SK-N-MC (cell line): ENCODE measurements at regions not wholly inside any gene's neighbourhood (a gene's known extent, or its start where the extent isn't known, plus 50 kb on each side); places are given as distances from the start of the nearest gene placed in this dataset.
"Not testable (repeated sequence)": the region's sequence is repeated elsewhere in the genome, so short reads cannot be mapped to it uniquely, and the experiment has no call there.

Source experiments
- DNase-seq: peaks from one replicate; pipeline ENCODE4 v3.0.0-alpha.2; 2011; ENCODE audit warnings: low read depth, low spot score
- H3K27ac ChIP-seq: fragments of 200-600 bp; sonication (generic); 2 replicates; pipeline ENCODE4 v1.5.1; 2016; ENCODE audit warnings: mixed run types
- H3K36me3 ChIP-seq: fragments of 200-600 bp; sonication (generic); 2 replicates; pipeline ENCODE4 v1.6.1; 2017; ENCODE audit warnings: antibody characterized with exemption, low read length, mixed read lengths; ENCODE audit not compliant: insufficient read depth
- H3K4me3 ChIP-seq: fragments of 200-600 bp; sonication (generic); 2 replicates; pipeline ENCODE4 v1.5.1; 2016
- H3K9ac ChIP-seq: fragments of 200-600 bp; sonication (generic); 2 replicates; pipeline ENCODE4 v1.8.0; 2017; ENCODE audit warnings: mixed run types, mixed read lengths; ENCODE audit not compliant: insufficient read length
- H3K9me3 ChIP-seq: fragments of 200-600 bp; sonication (generic); 2 replicates; pipeline ENCODE4 v1.6.1; 2017; ENCODE audit warnings: low read depth, mild to moderate bottlenecking, antibody characterized with exemption, low read length, moderate library complexity, mixed read lengths
- EZH2 ChIP-seq: fragments of 200-600 bp; sonication (generic); IDR thresholded peaks from one replicate; pipeline ENCODE4 v1.6.1; 2017; ENCODE audit warnings: antibody characterized with exemption
- FOXP2 ChIP-seq: optimal IDR thresholded peaks from 2 replicates; pipeline ENCODE3; 2011; ENCODE audit warnings: mild to moderate bottlenecking, moderate library complexity; ENCODE audit not compliant: insufficient read depth; ENCODE audit errors: extremely low read length, control extremely low read depth
- POLR2AphosphoS5 ChIP-seq: IDR thresholded peaks from 2 replicates; pipeline ENCODE4 v1.6.1; 2012; ENCODE audit warnings: mild to moderate bottlenecking, low read depth, low read length, borderline replicate concordance

DNA sequence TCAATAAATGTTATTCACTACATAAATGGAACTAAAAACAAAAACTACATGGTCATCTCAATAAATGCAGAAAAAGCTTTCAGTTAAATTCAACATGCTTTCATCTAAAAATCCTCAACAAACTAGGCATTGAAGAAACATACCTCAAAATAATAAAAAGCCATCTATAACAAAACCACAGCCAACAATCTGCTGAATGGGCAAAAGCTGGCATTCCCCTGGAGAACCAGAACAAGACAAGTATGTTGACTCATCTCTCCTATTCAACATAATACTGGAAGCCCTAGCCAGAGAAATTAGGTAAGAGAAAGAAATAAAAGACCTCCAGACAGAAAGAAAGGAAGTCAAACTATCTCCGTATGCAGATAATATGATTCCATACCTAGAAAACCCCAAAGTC is 759.9 kb downstream of the EPHA3 start:
- Histone ChIP-seq H3K9me3 (no peaks in the 10 kb centered on the region), H3K4me3 (no peak overlapping the region), H3K9ac (no peak overlapping the region), H3K27ac (no peak overlapping the region), H3K36me3 (no peaks in the 10 kb centered on the region)
- no peak for TF ChIP-seq EZH2
- no peak for TF ChIP-seq FOXP2
- TF ChIP-seq POLR2AphosphoS5 = no peak
- peak; percentile 52 for DNase-seq

DNA sequence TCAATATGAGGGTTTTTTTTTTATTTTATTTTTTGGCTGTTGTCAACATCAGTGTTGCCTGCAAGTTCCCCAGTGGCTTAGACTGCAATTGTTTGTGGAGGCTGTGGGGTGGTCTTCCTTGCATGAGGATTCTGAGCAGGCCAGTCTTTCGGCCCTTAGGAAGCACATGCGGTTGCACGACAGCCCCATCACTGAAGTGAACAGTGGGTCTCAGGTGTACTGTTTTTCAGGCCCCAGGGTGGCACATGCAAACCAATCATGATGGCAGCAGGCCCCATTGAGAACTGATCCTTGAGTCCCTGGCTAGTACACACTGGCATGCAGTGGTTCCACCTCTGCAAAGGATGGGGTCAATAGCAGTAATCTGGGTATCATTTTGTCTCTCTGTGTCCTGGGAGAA is 768.7 kb downstream of the EPHA3 start:
- no peak for TF ChIP-seq POLR2AphosphoS5
- H3K9ac ChIP-seq = no peak overlapping the region
- no peak overlapping the region for H3K4me3 ChIP-seq
- H3K36me3 ChIP-seq = no peaks in the 10 kb centered on the region
- H3K9me3 ChIP-seq = no peaks in the 10 kb centered on the region
- no peak for DNase-seq
- H3K27ac ChIP-seq = no peak overlapping the region

DNA sequence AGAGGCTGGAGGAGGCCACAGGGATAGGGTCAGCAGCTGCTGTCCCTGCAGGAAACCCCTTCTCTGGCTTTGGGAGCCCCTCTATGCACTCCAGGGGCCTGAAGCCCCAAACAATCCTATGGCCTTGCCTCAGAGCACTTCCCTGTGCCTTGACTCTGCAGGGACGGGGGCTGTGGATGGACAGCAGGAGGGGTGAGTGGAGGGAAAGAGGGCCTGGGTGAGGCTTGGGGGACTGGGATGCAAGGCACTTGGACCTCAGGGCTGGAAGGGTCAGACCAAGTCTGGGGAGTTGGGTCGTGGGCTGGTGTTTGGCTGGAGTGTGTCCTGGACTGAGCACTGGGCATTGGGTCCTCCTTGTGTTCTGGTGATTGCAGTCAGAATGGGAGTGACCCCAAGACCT is 769.8 kb downstream of the EPHA3 start:
- TF ChIP-seq POLR2AphosphoS5 (no peak), FOXP2 (no peak), EZH2 (no peak)
- Histone ChIP-seq H3K9me3 (no peaks in the 10 kb centered on the region), H3K27ac (no peak overlapping the region), H3K4me3 (no peak overlapping the region), H3K9ac (no peak overlapping the region), H3K36me3 (no peaks in the 10 kb centered on the region)
- DNase-seq = no peak

DNA sequence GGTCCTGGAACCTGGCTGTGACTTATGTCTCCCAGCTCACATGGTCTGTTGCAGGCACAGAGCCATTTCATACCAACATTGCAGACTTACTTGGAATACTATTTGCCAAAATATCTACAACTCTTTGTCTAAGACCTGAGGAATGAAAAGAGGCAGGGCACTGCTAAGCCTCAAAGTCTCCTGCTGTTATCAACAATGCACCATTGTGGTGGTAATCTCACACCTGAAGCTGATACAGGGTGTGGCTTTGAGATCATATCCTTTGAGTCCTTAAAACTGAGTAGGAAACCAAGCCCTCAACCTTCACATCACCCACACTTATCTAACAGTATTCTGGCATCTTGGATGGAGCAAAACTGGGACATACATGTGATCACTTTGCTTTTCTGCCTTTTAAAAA is 782.0 kb downstream of the EPHA3 start:
- no peak overlapping the region for H3K27ac ChIP-seq
- no peaks in the 10 kb centered on the region for H3K9me3 ChIP-seq
- no peak for DNase-seq
- no peak for TF ChIP-seq POLR2AphosphoS5
- no peak for TF ChIP-seq FOXP2
- TF ChIP-seq EZH2 = no peak
- no peak overlapping the region for H3K4me3 ChIP-seq
- no peak overlapping the region for H3K9ac ChIP-seq
- H3K36me3 ChIP-seq = no peaks in the 10 kb centered on the region

DNA sequence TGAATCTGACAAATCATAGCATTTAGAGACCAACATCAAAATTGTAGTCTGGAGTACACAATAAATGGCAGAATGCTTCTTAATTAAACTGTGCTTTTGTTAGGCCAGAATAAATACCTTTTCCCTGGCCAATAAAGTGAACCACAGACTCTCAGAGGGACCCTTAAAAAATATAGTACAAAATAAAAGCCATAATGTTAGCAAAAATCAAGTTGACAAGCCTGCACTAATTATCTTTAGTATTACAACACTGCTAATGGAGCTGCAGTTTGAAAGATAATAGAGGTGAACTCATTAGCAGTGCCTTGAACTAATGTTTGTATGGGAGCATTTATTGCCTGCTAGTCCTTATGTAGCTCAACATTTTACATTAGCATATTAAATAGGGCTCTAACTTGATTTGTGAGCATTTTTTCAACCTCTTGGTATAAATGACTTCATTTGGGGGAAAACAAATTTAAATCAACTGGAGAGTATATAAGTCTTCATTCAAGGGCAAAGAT is 801.3 kb downstream of the EPHA3 start:
- DNase-seq = no peak
- Histone ChIP-seq H3K27ac (no peak overlapping the region), H3K9ac (no peak overlapping the region), H3K4me3 (no peak overlapping the region), H3K9me3 (no peaks in the 10 kb centered on the region), H3K36me3 (no peaks in the 10 kb centered on the region)
- TF ChIP-seq EZH2 = no peak
- no peak for TF ChIP-seq FOXP2
- no peak for TF ChIP-seq POLR2AphosphoS5

DNA sequence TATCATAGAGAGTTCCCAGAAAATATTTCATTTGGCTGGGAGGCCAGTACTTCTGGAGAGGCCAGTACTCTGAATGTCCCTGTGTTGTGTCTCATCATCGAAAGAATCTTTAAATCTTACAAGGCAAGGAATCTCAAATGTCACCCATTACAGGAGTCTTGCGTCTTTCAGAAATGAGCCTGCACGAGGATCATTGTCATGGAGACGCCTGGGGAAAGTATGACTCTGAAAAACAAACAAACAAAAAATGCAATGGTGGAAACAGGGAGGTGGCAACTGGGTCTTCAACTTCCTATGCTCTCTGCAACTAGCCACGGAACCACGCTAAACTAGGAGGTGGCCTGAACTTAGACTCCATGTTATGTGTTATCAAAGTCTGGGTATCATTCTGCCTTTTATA is 804.6 kb downstream of the EPHA3 start:
- no peak overlapping the region for H3K9ac ChIP-seq
- TF ChIP-seq EZH2 (no peak), FOXP2 (no peak), POLR2AphosphoS5 (no peak)
- H3K27ac ChIP-seq = no peak overlapping the region
- H3K9me3 ChIP-seq = no peaks in the 10 kb centered on the region
- DNase-seq = no peak
- H3K4me3 ChIP-seq = no peak overlapping the region
- H3K36me3 ChIP-seq = no peaks in the 10 kb centered on the region

DNA sequence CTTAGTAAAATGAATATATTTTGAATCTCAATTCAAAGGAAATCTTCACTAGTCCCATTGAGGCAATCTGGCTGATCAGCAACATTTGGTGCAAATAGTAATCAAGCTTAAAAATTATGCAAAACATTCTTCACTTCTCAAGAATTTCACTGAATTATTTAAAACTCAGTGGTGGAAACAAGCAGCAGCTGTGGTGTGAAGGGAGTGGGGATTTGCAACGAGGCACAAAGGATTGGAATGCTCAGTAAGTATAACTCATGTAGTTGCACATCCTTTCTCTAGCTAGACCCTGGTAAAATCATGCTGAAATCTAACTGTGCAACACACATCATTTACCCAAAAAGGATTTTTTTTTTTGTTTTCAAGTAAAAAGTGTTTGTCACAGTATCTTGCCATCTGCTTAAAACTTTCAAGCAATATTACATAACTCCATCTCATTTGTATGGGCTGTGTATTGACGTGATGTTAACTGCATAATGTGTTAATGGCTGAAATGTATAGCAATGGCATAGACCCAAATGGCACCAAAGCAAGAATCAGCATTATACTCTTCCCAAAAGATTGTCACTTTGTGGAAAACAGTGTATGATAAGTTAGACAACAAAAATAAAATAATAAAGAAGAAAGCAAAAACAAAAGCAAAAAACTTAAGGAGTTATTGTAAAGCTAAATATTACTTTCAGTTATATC is 816.6 kb downstream of the EPHA3 start:
- Histone ChIP-seq H3K4me3 (no peak overlapping the region), H3K27ac (no peak overlapping the region), H3K9ac (no peak overlapping the region), H3K9me3 (no peaks in the 10 kb centered on the region), H3K36me3 (no peaks in the 10 kb centered on the region)
- DNase-seq = no peak
- TF ChIP-seq FOXP2 (no peak), EZH2 (no peak), POLR2AphosphoS5 (no peak)

DNA sequence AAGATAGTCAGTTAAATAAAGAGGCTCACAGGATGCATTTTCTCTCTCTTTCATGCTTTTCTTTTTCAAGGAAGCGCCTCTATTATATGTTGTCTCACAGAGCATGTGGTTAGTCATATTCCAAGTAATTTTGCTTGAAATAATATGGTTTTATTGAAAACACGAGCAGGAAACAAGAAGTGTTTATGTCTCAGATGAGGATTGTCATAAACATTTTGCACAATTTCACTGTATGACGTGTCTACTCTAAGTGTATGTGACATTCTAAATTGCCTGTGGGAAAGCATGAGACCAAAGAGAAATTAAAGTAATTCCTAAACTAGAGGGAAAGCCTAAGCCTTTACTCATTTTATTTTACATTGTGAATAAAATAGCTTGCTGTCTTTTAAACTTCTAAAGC is 818.6 kb downstream of the EPHA3 start:
- Histone ChIP-seq H3K4me3 (no peak overlapping the region), H3K9me3 (no peaks in the 10 kb centered on the region), H3K9ac (no peak overlapping the region), H3K36me3 (no peaks in the 10 kb centered on the region), H3K27ac (no peak overlapping the region)
- no peak for DNase-seq
- TF ChIP-seq EZH2 = no peak
- no peak for TF ChIP-seq POLR2AphosphoS5
- no peak for TF ChIP-seq FOXP2

DNA sequence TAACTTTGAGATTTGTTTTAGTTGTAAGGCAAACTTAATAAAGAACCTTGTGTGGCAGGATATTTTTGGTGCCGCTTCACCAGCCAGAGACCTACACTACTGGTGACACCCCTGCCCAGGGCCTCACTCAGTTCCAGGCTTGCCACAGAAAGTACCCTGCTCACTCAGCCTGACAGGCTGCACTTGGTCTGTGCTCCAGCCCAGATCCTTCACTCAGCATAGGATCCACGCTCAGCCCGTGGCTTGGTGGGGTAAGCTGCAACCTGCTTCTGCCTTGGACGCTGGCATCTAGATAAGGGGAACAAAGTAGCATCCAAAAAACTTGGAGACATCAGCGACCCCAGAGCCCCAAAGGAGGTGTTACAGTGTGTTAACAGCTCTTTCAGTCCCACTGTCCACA is 825.5 kb downstream of the EPHA3 start:
- no peak for TF ChIP-seq FOXP2
- no peak for TF ChIP-seq EZH2
- TF ChIP-seq POLR2AphosphoS5 = no peak
- Histone ChIP-seq H3K36me3 (no peaks in the 10 kb centered on the region), H3K9ac (no peak overlapping the region), H3K9me3 (no peaks in the 10 kb centered on the region), H3K4me3 (no peak overlapping the region), H3K27ac (no peak overlapping the region)
- no peak for DNase-seq

DNA sequence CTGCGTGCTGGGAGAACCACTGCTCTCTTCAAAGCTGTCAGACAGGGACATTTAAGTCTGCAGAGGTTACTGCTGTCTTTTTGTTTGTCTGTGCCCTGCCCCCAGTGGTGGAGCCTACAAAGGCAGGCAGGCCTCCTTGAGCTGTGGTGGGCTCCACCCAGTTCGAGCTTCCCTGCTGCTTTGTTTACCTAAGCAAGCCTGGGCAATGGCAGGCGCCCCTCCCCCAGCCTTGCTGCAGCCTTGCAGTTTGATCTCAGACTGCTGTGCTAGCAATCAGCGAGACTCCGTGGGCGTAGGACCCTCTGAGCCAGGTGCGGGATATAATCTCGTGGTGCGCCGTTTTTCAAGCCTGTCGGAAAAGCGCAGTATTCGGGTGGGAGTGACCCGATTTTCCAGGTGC is 837.0 kb downstream of the EPHA3 start:
- H3K36me3 ChIP-seq, H3K9ac ChIP-seq, H3K27ac ChIP-seq, DNase-seq, H3K9me3 ChIP-seq, H3K4me3 ChIP-seq: not testable (repeated sequence)
